Progenitor cell of endocrine pancreas (in vitro differentiated cells): ENCODE measurements at regions not wholly inside any gene's neighbourhood (a gene's known extent, or its start where the extent isn't known, plus 50 kb on each side); places are given as distances from the start of the nearest gene placed in this dataset.

ENCODE experiments used
- DNase-seq: peaks from one replicate; pipeline ENCODE4 v3.0.0; 2021; ENCODE audit warnings: low spot score; ENCODE audit not compliant: unreplicated experiment
- H3K27ac Mint-ChIP-seq: 2 replicates; pipeline ENCODE4 v1.8.0; 2021; ENCODE audit warnings: mild to moderate bottlenecking, moderate library complexity, mixed read lengths
- H3K27me3 Mint-ChIP-seq: 2 replicates; pipeline ENCODE4 v1.8.0; 2021; ENCODE audit warnings: mixed read lengths
- H3K36me3 Mint-ChIP-seq: 2 replicates; pipeline ENCODE4 v1.8.0; 2022; ENCODE audit warnings: mixed read lengths; ENCODE audit not compliant: insufficient read depth
- H3K4me1 Mint-ChIP-seq: 2 replicates; pipeline ENCODE4 v1.8.0; 2021; ENCODE audit warnings: low read depth, mixed read lengths
- H3K4me3 Mint-ChIP-seq: 2 replicates; pipeline ENCODE4 v1.8.0; 2021; ENCODE audit warnings: low read depth, mild to moderate bottlenecking, moderate library complexity, mixed read lengths
- H3K9me3 Mint-ChIP-seq: 2 replicates; pipeline ENCODE4 v1.8.0; 2021; ENCODE audit warnings: low read depth, mixed read lengths
- CTCF ChIP-seq: fragments of 200-600 bp; sonication (generic); IDR thresholded peaks from one replicate; pipeline ENCODE4 v1.5.0; 2021; ENCODE audit warnings: antibody characterized with exemption, mild to moderate bottlenecking; ENCODE audit not compliant: unreplicated experiment

- Mint-ChIP-seq H3K4me1 (peaks cover 19% of the 10 kb centered on the region), H3K27ac (no peak overlapping the region), H3K4me3 (no peak overlapping the region), H3K9me3 (no peaks in the 10 kb centered on the region), H3K27me3 (peaks cover 13% of the 10 kb centered on the region), H3K36me3 (no peaks in the 10 kb centered on the region)
- no peak for DNase-seq
- TF ChIP-seq CTCF = no peak
Measured at GRCh38 chr5:169499990-169500505, 83.5 kb upstream of the SPDL1 start.

DNA sequence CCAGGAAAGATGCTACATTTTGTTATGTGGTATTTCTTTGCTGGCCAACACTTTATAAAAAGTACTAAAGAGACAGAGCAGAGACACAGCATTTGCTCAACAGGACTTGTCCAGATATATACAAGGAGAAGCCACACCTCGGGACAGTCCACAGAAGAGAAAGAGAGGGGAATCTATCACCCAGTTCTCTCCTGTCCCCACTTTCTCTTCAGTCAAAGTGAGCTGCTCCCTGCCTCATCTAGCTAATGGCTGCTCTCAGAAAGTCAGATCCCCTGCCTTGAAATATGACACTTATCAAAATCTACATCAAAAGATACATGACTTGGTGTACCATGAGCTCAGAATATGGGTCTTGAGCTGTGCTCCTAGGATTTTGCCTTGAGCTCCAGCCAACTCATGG lies 86.7 kb upstream of the SPDL1 start:
- DNase-seq = no peak
- H3K27ac Mint-ChIP-seq = no peak overlapping the region

DNA sequence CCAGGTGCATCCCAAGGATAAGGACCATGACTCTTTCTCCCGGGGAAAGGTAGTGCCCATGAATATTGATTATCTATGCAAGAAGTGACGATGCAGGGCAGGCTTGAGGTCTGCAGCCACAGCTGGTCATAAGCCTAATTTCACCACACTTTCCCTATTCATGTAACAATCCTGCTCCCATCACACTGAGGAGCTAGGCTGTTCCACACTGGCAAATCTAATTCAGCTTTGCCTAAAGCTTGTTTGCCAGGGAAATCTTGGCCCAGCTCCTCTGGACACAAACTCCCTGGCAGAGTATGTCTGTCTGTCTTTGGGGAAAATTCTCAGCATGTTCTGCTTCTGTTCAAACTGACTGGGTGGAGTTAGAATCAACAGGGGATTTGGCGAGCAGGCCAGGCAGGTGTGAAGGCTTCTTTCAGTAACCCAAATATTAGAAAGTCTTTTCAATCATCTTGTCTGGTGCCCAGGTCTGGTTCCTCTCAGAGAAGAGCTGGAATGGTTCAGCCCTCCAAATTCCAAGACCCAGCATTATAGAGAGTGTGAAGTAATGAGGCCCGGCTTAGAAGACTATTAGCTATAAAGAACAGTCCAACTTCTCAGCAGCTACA lies 88.5 kb upstream of the SPDL1 start:
- H3K36me3 Mint-ChIP-seq = no peaks in the 10 kb centered on the region
- no peaks in the 10 kb centered on the region for H3K4me1 Mint-ChIP-seq
- DNase-seq = no peak
- no peak overlapping the region for H3K27ac Mint-ChIP-seq
- peaks cover 5% of the 10 kb centered on the region for H3K9me3 Mint-ChIP-seq
- no peak overlapping the region for H3K4me3 Mint-ChIP-seq
- TF ChIP-seq CTCF = no peak
- H3K27me3 Mint-ChIP-seq = peaks cover 13% of the 10 kb centered on the region

More for the DNA sequence above, 86.7 kb upstream of the SPDL1 start:
- TF ChIP-seq CTCF = no peak
- no peaks in the 10 kb centered on the region for H3K9me3 Mint-ChIP-seq
- H3K36me3 Mint-ChIP-seq = no peaks in the 10 kb centered on the region
- no peaks in the 10 kb centered on the region for H3K4me1 Mint-ChIP-seq
- no peak overlapping the region for H3K4me3 Mint-ChIP-seq
- H3K27me3 Mint-ChIP-seq = peaks cover 13% of the 10 kb centered on the region

GRCh38 chr5:169494383-169494935 lies 89.1 kb upstream of the SPDL1 start:
- Mint-ChIP-seq H3K27ac (no peak overlapping the region), H3K9me3 (peaks cover 9% of the 10 kb centered on the region), H3K36me3 (no peaks in the 10 kb centered on the region), H3K4me3 (no peak overlapping the region), H3K27me3 (peaks cover 13% of the 10 kb centered on the region), H3K4me1 (no peaks in the 10 kb centered on the region)
- DNase-seq = no peak
- no peak for TF ChIP-seq CTCF

DNA sequence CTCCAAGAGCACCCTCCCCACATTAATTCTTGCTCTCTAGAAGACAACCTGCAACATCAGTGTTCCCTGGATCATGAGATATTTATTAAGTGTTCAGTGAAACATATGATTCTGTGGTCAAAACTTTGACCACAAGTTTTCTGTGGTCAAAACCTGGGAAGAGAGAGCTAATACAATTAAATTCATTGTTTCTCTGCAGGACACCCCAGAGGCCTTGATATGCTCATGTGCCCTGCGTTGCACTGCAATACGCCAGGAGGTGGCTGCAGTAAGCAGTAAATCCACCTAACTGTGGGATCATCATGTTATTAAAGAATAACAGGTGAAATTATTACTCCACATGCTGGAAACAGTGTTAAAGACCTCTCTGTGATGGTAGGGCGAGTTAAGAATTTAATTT lies 109.3 kb upstream of the SPDL1 start:
- H3K27ac Mint-ChIP-seq = no peak overlapping the region
- peaks cover 1% of the 10 kb centered on the region for H3K4me1 Mint-ChIP-seq
- peaks cover 14% of the 10 kb centered on the region for H3K27me3 Mint-ChIP-seq
- TF ChIP-seq CTCF = no peak
- DNase-seq = no peak
- H3K9me3 Mint-ChIP-seq = peaks cover 32% of the 10 kb centered on the region
- H3K4me3 Mint-ChIP-seq = no peak overlapping the region
- H3K36me3 Mint-ChIP-seq = peaks cover 1% of the 10 kb centered on the region
